ENCODE measurements at regions not wholly inside any gene's neighbourhood (a gene's known extent, or its start where the extent isn't known, plus 50 kb on each side); places are given as distances from the start of the nearest gene placed in this dataset.
"Not testable (repeated sequence)": the region's sequence is repeated elsewhere in the genome, so short reads cannot be mapped to it uniquely, and the experiment has no call there.

- TF ChIP-seq Cebpa-rat (IDR thresholded peaks at IDR 0.05): no peak
- Histone ChIP-seq H4K20me1 (no peaks in the 10 kb centered on the region), H3K9me3 (peaks cover 19% of the 10 kb centered on the region), H3K4me3 (no peak overlapping the region), H3K4me2 (no peak overlapping the region), H3K4me1 (no peaks in the 10 kb centered on the region), H3K36me3 (no peaks in the 10 kb centered on the region), H3K27ac (no peak overlapping the region), H3K9ac (no peak overlapping the region), H3K27me3 (no peaks in the 10 kb centered on the region)
Observed at GRCh38 chr12:72197790-72198189, 74.4 kb upstream of the TRHDE start.

- Histone ChIP-seq H3K36me3 (no peaks in the 10 kb centered on the region), H3K27ac (no peak overlapping the region), H3K4me2 (no peak overlapping the region), H3K9ac (no peak overlapping the region), H3K4me1 (no peaks in the 10 kb centered on the region), H3K27me3 (no peaks in the 10 kb centered on the region), H3K4me3 (no peak overlapping the region), H4K20me1 (no peaks in the 10 kb centered on the region), H3K9me3 (no peaks in the 10 kb centered on the region)
- no peak for TF ChIP-seq Cebpa-rat (IDR thresholded peaks at IDR 0.05)
Observed at GRCh38 chr12:72201457-72201856, 70.7 kb upstream of the TRHDE start.

DNA sequence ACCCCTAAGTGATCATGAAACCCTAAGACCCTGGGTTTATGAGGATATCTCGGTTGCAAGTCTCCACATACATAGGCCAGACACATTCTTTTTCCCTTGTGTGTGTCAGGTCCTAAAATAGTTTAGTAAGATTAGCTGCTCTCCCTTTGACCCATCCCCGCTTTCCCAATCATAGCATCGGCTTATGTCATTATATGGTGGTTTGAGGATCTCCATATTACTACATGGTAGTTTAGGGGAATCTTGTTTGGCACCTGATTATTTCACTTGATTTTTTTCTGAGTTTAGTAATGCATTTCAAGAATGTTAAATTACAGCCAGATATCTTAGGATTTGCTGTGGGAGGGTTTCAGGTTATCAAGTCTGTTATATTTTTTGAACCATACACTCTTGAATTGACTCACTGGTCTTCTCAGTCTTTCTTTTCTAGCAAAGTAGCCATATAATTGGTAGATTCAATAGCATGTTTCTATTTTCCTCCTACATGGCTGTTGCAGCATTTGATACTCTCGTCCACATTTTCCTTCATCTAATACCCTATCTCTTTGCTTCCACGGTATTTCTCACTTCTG, 68.3 kb upstream of the TRHDE start:
- H3K9ac ChIP-seq: no peak overlapping the region
- TF ChIP-seq Cebpa-rat (IDR thresholded peaks at IDR 0.05): no peak
- no peaks in the 10 kb centered on the region for H3K36me3 ChIP-seq
- H3K9me3 ChIP-seq: no peaks in the 10 kb centered on the region
- H3K4me1 ChIP-seq: no peaks in the 10 kb centered on the region
- H3K4me2 ChIP-seq: no peak overlapping the region
- H3K27me3 ChIP-seq: no peaks in the 10 kb centered on the region
- no peak overlapping the region for H3K4me3 ChIP-seq
- no peak overlapping the region for H3K27ac ChIP-seq
- H4K20me1 ChIP-seq: no peaks in the 10 kb centered on the region

- Histone ChIP-seq H3K27me3 (no peaks in the 10 kb centered on the region), H3K9ac (no peak overlapping the region), H3K27ac (no peak overlapping the region), H3K4me1 (no peaks in the 10 kb centered on the region), H4K20me1 (no peaks in the 10 kb centered on the region), H3K4me2 (no peak overlapping the region), H3K9me3 (no peaks in the 10 kb centered on the region), H3K4me3 (no peak overlapping the region), H3K36me3 (no peaks in the 10 kb centered on the region)
- no peak for TF ChIP-seq Cebpa-rat (IDR thresholded peaks at IDR 0.05)
Observed at GRCh38 chr12:72207079-72207478, 65.1 kb upstream of the TRHDE start.

DNA sequence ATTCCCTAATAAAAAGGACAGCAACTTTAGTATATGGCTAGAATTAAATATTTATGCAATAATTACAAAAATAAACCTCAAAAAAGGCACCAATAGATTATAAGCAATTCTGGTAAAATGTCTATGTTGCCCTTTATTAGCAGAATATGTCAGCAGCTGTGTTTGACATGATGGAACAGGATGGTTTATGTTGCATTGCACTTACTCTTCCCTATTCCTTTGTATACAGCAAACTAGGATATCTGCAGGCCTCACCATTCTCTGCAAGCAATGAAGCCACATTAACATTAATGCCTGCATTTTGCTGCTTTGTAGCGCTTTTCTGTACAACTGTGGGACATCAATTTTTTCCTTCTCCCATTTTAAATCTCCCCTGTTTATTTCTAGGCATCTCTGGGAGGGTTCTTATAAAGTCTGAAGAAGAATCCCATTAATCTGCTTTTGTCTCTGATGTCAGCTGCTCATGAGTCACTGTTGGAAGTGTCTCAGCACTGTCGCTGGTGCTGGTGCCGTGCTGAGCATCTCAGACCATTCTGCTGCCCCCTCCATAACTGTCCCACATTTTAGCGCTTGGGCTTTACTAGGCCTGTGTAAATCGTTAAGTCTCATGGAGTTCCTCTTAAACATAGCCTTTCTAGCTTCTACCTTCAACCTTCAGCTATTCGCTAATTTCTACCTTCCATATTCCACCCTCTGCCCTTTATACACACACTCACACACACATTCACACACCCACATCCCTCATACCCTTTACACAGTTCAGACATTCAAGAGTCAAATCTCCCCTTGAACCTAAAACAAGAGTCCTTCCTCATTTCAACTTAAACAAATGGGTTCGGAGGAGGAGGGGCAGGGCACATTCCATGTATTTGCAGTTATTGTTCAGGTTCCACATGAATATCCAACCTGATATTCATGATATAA, 64.4 kb upstream of the TRHDE start:
- no peak for TF ChIP-seq Cebpa-rat (IDR thresholded peaks at IDR 0.05)
- H3K27me3 ChIP-seq: no peaks in the 10 kb centered on the region
- no peak overlapping the region for H3K9ac ChIP-seq
- no peaks in the 10 kb centered on the region for H3K9me3 ChIP-seq
- no peak overlapping the region for H3K27ac ChIP-seq
- H4K20me1 ChIP-seq: no peaks in the 10 kb centered on the region
- no peak overlapping the region for H3K4me3 ChIP-seq
- H3K4me2 ChIP-seq: no peak overlapping the region
- no peaks in the 10 kb centered on the region for H3K4me1 ChIP-seq
- no peaks in the 10 kb centered on the region for H3K36me3 ChIP-seq

DNA sequence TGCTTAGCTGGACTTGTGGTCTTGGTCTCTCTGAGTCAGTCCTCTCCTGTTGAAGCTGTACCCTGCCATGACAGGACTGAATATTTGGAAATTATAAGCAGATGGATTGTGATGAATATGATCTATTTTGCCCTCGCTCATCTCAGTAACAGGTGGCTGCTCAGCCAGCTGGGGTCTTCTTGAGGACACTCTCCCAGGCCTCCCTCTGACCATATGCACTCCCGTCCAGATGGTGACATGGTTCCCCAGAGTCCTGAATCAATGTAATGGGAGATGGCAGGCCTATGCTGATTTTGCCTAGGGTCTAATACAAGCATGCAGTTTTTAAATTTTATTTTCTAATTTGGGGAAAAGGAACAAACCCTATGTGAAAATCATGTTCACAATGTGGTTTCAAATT, 63.1 kb upstream of the TRHDE start:
- no peak for TF ChIP-seq Cebpa-rat (IDR thresholded peaks at IDR 0.05)
- no peaks in the 10 kb centered on the region for H3K36me3 ChIP-seq
- no peaks in the 10 kb centered on the region for H3K27me3 ChIP-seq
- no peak overlapping the region for H3K9ac ChIP-seq
- no peaks in the 10 kb centered on the region for H3K9me3 ChIP-seq
- no peak overlapping the region for H3K4me3 ChIP-seq
- H3K4me1 ChIP-seq: no peaks in the 10 kb centered on the region
- H4K20me1 ChIP-seq: no peaks in the 10 kb centered on the region
- no peak overlapping the region for H3K4me2 ChIP-seq
- H3K27ac ChIP-seq: no peak overlapping the region

GRCh38 chr12:72214163-72214562, 58.0 kb upstream of the TRHDE start:
- Histone ChIP-seq H3K4me2 (no peak overlapping the region), H3K4me1 (no peaks in the 10 kb centered on the region), H3K9ac (no peak overlapping the region), H3K27me3 (no peaks in the 10 kb centered on the region), H3K9me3 (no peaks in the 10 kb centered on the region), H3K4me3 (no peak overlapping the region), H3K27ac (no peak overlapping the region), H3K36me3 (no peaks in the 10 kb centered on the region), H4K20me1 (no peaks in the 10 kb centered on the region)
- TF ChIP-seq Cebpa-rat (IDR thresholded peaks at IDR 0.05): peak; percentile 71; the same call in 1 of the 2 replicates

- H3K9ac ChIP-seq, H3K36me3 ChIP-seq, H3K4me1 ChIP-seq, H3K9me3 ChIP-seq, H3K27ac ChIP-seq, H3K4me2 ChIP-seq, H3K27me3 ChIP-seq, H4K20me1 ChIP-seq, H3K4me3 ChIP-seq: not testable (repeated sequence)
Observed at GRCh38 chr12:72215287-72215686, 56.9 kb upstream of the TRHDE start.

DNA sequence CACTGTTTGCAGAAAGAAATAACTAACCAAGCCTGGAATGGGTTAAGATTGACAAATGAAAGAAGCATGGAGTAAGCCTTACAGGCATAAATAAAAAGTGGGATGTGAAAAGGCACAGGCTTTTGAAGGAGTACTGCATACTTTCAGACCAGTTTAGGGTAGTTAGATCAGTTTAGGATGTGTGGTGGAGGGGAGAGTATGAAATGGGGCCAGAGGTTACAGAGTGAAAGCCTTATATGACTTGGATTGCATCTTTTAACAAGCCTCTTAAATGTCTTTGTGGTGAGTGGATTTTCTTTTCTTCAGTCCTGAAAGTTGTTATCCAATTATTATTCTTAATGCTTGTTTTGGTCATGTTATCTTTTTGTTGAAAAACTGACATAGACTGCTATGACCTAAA, 52.2 kb upstream of the TRHDE start:
- Histone ChIP-seq H4K20me1 (no peaks in the 10 kb centered on the region), H3K4me2 (no peak overlapping the region), H3K4me3 (no peak overlapping the region), H3K9me3 (no peaks in the 10 kb centered on the region), H3K9ac (no peak overlapping the region), H3K27ac (no peak overlapping the region), H3K27me3 (no peaks in the 10 kb centered on the region), H3K4me1 (no peaks in the 10 kb centered on the region), H3K36me3 (no peaks in the 10 kb centered on the region)
- TF ChIP-seq Cebpa-rat (IDR thresholded peaks at IDR 0.05): no peak
